ENCODE measurements at regions not wholly inside any gene's neighbourhood (a gene's known extent, or its start where the extent isn't known, plus 50 kb on each side); places are given as distances from the start of the nearest gene placed in this dataset.
"Not testable (repeated sequence)": the region's sequence is repeated elsewhere in the genome, so short reads cannot be mapped to it uniquely, and the experiment has no call there.

DNA sequence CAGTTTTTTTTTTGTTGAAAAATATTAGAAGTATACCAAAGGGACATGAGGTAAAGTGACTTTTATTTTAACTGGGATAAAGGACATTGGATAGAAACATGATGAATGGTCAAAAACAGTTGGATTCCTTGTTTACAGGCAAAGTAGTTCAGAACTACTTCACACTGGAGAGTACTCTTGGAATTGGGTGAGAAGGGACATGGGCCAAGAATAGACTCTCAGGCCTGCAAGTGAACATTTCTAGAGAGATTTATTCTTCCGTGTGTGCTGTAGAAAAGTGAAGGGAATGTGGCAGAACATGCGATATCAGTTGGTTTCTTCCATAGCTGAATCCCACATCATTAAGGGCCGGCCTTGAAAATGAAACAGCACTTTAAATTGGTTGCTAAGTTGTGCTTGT is 290.5 kb downstream of the ADGRL2 start:
- DNase-seq (ENCODE audit: low read depth in 2 of 3, low spot score in 2 of 3): no peak

DNA sequence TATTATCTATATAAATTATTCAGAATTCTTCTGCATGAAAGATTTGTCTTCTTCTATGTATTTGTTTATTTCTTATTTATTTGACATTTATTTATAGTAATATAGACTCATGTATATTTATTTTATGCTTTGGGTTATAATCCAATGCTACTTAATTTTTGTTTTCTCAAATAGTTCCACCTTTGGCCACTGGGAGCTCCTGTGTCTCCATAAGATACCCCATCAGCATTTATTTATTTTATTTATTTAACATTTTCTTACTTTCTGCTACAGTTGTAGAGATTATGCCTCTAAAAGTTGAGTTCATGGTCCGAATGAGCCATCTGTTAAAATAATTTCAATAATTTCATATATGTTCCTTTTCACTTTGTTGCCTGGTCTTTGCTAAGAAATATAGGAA is 289.4 kb downstream of the ADGRL2 start:
- DNase-seq (ENCODE audit: low read depth in 2 of 3, low spot score in 2 of 3): peak in 1 of 3 donors; percentile 15

DNA sequence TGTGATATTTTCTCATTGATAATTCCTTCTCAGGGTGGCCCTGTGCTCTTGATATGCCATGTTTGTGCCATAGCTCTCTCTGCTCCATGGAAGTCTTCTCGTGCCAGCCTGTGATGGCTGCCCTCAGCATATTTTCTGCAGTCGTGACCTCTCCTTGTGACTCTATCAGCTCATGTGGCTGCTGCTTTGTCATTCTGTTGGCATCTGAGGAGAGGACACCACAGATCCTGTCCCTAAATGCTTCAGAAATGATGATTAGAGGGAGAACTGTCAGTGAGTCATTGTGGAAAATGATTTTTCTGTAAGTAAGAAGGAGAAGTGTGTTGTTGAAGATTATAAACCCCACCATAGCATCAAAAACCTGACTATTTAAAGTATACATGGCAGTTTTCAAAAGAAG is 286.0 kb downstream of the ADGRL2 start:
- no peak for DNase-seq (ENCODE audit: low read depth in 2 of 3, low spot score in 2 of 3)

DNA sequence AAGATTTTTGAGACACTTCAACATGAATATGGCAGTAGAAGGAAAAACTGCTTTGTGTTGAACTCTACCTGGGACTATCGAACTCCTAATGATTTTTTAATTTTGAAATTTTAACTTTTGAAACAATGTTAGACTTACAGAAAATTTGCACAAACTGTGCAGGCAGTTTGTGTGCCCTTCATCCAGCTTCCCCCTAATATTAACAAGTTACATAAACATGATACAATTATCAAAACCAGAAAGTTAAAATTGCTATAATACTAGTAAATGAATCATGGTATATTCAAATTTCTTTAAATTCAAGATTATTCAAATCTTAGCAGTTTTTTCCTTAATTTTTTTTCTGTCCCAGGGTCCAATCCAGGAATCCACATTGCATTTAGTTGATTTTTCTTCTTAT is 278.9 kb downstream of the ADGRL2 start:
- DNase-seq (ENCODE audit: low read depth in 2 of 3, low spot score in 2 of 3): no peak

DNA sequence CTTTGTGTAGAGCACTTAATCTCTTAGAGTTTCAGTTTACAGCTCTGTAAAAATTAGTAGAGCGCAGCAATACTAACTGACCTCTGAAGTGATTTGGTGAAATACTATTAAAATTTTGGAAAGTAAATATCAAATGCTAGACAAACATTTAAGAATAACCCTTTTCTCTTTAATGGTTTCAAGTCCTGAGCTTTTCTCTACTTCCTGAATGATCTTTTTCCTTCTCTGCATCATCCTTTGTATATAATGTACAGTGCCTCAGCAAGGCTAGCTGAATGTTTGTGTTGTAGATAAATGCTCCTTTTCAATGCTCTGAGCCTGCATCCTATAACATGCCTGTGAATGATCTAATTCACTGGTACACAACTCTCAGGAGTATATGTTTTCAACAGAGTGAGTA is 272.9 kb downstream of the ADGRL2 start:
- DNase-seq (ENCODE audit: low read depth in 2 of 3, low spot score in 2 of 3): no peak

DNA sequence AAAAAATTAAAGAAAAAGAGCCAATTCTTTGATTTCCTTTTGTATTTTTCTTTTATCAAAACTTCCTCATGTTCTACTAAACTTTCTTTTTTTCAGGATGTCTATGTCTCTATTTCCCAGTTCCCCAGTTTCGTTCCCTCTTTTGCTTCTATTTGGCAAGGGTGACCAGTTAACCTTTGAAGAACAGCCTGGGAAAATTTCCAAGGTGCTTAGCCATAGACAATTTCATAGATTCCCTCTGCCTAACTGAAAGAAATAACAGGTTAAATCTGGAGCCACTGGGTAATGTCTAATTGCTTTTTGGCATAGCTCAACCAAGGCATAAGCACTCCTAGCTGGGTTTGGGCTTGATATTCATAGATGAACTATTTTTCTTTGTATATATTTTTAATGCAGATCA is 272.3 kb downstream of the ADGRL2 start:
- no peak for DNase-seq (ENCODE audit: low read depth in 2 of 3, low spot score in 2 of 3)

DNA sequence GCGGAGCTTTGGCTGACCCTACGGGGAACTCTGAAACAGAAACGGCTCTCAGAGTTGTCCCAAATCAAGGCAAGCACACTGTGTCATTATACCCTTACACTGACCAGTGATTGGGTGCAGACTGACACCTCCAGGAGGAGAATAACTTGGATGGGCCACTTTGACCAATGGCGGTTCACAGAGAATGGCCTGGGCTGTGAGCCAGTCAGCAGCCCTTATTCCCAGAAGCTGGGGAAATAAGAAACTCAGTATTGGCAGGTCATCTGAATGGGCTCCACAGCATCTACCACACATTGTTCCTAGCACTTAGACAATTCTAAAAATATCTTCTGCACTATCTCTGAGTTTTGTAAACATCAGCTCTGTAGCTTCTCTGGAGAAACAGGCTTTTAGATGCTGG is 265.2 kb downstream of the ADGRL2 start:
- DNase-seq (ENCODE audit: low read depth in 2 of 3, low spot score in 2 of 3): no peak

DNA sequence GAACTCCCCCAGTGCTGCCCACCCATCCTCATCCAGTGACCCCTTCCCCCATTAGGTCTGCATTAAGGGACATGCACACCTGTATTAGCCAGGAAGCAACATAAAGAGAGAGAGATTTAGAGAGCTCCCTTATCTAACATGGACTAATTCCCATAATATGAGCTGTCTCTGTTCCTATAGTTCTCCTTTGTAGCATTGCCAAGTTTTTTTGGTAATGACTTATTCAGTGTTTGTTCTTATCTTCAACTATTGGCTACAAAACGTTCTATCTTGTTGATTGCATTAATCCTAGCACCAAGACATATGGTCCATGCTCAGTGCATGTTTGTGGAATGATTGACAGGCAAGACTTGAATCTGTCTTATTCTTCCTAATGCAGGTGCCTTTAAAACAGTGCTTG is 264.0 kb downstream of the ADGRL2 start:
- DNase-seq (ENCODE audit: low read depth in 2 of 3, low spot score in 2 of 3): no peak

DNA sequence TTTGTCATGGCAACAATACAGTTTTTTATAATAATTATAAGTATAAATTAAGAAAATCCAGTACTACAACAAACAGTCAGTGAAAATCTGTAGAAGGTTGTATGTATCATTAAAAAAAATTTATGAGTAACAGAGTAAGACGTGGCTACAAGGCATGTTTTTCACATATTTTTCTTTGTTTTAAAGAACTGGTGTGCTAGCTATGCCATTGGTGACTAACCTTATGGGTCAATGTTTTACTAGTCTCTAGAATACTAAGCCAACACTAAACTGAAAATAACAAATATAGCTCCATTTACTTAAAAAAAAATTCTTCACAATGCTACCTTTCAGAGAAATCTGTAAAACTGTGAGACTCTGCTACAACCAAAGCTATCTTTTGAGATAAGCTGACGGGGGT is 261.5 kb downstream of the ADGRL2 start:
- no peak for DNase-seq (ENCODE audit: low read depth in 2 of 3, low spot score in 2 of 3)

DNA sequence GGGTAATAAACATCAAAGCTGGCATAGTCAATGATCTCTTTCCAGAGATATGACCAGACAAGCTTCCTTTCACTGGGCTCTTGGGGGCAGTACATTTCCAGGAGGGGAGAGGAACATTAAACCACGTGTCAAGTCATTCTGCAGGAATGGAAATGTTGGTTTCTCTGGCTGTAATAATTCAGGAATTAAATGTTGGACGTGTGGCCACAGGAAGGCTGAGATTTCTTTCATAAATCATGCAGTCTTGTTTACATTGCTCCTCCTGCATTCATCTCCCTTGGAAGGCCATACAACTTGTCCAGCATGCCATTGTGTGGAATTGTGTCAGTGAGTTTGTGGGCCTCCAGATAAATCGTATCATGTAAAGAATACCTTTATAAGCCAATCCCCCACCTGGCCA is 259.2 kb downstream of the ADGRL2 start:
- no peak for DNase-seq (ENCODE audit: low read depth in 2 of 3, low spot score in 2 of 3)

DNA sequence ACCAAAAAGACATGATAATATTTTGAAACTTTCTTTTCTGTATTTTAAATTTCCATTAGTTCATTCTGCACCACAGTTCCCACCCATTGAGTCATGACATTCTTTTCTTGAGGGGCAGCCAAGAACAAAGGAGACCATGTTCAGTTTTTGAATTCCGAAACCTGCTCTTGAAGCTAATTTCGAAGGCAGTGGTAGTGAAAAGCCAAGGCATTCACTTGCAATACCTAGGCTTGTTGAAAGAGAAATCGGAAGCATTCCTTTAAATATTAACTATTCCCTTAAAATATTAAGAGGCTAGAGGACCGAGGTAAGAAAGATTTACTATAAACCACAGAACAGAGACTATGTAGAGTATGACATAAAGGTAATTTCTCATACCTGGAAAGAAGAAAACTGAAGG is 256.3 kb downstream of the ADGRL2 start:
- DNase-seq (ENCODE audit: low read depth in 2 of 3, low spot score in 2 of 3): no peak

DNA sequence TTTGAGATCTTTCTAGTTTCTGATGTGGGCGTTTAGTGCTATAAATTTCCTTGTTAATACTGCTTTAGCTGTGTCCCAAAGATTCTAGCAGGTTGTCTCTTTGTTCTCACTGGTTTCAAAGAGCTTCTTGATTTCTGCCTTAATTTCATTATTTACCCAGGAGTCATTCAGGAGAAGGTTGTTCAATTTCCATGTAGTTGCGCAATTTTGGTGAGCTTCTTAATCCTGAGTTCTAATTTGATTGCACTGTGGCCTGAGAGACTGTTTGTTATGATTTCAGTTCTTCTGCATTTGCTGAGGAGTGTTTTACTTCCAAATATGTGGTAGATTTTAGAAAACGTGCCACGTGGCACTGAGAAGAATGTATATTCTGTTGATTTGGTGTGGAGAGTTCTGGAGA is 254.6 kb downstream of the ADGRL2 start:
- not testable (repeated sequence) for DNase-seq (ENCODE audit: low read depth in 2 of 3, low spot score in 2 of 3)

DNA sequence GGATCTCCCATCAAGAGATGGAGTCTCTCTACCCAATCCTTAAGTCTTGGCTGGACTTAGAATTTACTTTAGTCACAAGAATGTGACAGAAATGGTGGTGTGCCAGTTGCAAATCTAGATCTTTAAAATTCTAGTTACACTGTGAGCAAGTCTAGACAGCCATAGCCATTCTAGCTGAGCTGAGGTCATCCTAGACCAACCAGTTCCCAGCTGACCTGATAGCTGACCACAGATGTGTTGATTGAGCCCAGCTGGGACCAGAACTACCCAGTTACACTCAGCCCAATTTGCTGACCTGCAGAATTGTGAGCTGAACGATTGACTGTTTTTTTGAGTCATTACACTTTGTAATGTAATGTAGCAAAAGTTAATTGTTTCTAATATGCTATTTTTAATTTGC is 251.8 kb downstream of the ADGRL2 start:
- no peak for DNase-seq (ENCODE audit: low read depth in 2 of 3, low spot score in 2 of 3)

DNA sequence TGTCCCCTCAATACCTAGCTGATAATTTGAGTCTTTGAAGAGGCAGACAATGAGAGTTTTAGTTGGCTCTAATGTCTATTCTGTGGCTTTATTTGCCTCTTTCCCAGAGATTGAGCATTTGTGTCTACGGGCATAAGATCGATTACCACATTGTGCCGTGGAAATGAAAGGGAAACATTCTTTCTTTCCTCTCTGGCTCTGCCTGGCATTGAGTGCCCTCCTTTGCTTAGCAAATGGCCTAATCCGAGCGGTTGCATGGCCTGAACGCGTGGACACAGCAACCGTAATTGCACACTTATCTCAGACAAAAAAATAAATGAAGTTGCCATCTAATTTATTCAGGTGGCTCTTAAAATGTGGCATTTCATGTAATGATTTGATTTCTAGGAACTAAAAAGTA is 247.9 kb downstream of the ADGRL2 start:
- no peak for DNase-seq (ENCODE audit: low read depth in 2 of 3, low spot score in 2 of 3)

DNA sequence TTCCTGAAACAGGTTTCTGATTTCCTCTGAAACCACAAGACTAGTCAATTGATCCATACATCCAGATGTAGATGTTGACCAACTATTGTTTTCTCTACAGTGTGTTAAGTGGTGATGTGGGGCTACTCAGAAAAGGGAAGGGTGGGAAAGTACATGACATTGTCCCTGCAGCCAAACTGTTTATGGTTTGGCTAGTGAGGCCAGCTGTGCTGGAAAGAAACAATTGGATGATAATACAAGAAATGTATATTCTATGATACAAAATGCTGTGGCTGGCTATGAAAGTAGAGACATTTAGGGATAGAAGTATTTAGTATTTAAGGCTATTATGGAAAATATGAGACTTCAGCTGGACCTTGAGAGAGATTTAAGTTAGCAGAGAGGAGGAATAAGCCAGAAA is 244.5 kb downstream of the ADGRL2 start:
- no peak for DNase-seq (ENCODE audit: low read depth in 2 of 3, low spot score in 2 of 3)

DNA sequence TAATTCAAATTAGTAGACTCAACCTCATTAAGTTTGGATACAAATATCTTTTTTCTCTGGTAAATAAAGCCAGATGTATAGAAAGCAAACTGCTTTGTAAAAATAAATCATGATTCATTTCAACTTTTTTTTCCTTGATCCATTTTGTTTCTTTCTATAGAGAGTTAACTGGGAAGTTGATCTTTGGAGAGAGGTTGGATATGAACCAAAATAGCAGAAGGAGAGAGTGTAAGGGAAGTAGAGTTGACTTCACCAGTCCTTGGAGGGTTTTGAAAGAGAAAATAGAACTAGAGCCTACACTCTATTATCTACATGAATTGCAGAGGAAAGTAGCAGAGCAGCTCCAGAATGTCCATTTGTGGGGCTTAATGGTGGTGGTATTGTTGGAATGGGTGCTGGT is 243.8 kb downstream of the ADGRL2 start:
- DNase-seq (ENCODE audit: low read depth in 2 of 3, low spot score in 2 of 3): no peak

DNA sequence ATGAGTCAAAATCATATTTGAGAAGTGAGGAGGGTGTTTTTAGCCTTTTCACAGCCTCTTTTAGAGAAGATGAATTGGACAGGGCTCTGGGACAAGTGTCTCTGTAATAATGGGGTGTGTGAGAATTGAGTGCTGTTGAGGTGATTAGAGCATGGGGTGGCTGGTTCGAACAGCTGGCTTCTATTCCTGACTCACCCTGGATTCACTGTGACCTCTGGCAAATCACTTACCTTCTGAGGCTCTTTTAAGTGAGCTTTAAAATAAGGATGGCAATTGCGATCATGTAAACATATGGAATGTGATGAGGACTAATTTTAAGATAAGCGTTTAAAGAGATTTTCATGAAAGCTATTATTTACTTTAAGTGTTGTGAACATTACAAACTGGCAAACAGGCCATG is 243.4 kb downstream of the ADGRL2 start:
- DNase-seq (ENCODE audit: low read depth in 2 of 3, low spot score in 2 of 3): no peak

DNA sequence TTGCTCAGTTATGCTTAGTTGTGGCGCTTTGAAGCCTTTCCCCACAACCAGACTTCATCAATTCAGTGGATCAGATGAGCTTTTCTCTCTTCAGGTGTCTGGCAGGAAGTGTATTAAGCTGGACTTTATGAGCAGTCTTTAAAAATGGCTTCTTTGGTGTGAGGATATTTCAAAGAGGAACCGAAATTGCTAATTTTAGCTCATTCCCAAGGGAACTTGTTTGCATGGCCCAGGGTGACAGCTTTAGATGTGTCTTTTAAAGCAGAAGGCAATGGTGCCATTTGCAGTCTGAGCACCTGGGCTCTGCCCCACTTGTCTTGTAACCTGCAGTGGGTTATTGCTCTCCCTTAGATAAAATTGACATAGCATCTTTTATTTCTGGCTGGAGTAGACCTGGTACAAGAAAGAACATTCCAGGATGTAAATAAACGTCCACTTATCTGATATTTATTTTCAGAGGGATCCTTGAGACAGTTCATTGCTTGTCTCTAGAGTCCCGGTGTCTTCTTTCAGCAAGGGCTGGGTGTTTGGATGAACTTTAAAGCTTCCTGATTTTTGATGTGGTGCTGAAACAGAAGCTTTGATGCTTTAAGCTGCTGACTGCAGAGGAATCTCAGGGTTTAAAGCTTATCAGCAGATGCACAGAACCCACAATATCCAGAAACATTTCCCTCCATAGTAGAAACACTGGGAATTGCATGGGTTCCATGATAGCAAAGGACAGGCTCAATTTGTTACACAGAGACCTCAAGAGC is 241.7 kb downstream of the ADGRL2 start:
- DNase-seq (ENCODE audit: low read depth in 2 of 3, low spot score in 2 of 3): no peak
